ENCODE measurements at regions not wholly inside any gene's neighbourhood (a gene's known extent, or its start where the extent isn't known, plus 50 kb on each side); places are given as distances from the start of the nearest gene placed in this dataset.

- TF ChIP-seq CTCF (IDR thresholded peaks at IDR 0.05) (no peak), EZH2 (IDR thresholded peaks at IDR 0.05) (no peak)
Measured at GRCh38 chr1:108043707-108044106, 78.7 kb upstream of the VAV3 start.

Measured in neural progenitor cell (in vitro differentiated cells).